KMS-11 (cell line): ENCODE measurements at regions not wholly inside any gene's neighbourhood (a gene's known extent, or its start where the extent isn't known, plus 50 kb on each side); places are given as distances from the start of the nearest gene placed in this dataset.

Experiments used
- H2AFZ ChIP-seq: fragments of 200-600 bp; sonication (generic); 2 replicates; pipeline ENCODE4 v1.6.1; 2016; ENCODE audit warnings: antibody characterized with exemption, mixed run types, low read depth
- H3K27ac ChIP-seq: fragments of 200-600 bp; sonication (generic); 2 replicates; pipeline ENCODE4 v1.6.1; 2016; ENCODE audit warnings: mild to moderate bottlenecking, mixed run types
- H3K27me3 ChIP-seq: fragments of 200-600 bp; sonication (generic); 2 replicates; pipeline ENCODE4 v1.6.1; 2017; ENCODE audit warnings: mild to moderate bottlenecking, low read depth, mixed run types, moderate library complexity; ENCODE audit not compliant: insufficient read depth
- H3K36me3 ChIP-seq: fragments of 200-600 bp; sonication (generic); 2 replicates; pipeline ENCODE4 v1.6.1; 2017; ENCODE audit warnings: mild to moderate bottlenecking, mixed run types; ENCODE audit not compliant: insufficient read depth
- H3K4me1 ChIP-seq: fragments of 200-600 bp; sonication (generic); 2 replicates; pipeline ENCODE4 v1.6.1; 2016; ENCODE audit warnings: mild to moderate bottlenecking, low read depth, mixed run types; ENCODE audit not compliant: poor library complexity, severe bottlenecking
- H3K4me2 ChIP-seq: fragments of 200-600 bp; sonication (generic); 2 replicates; pipeline ENCODE4 v1.7.0; 2016; ENCODE audit warnings: mild to moderate bottlenecking, mixed run types
- H3K4me3 ChIP-seq: fragments of 200-600 bp; sonication (generic); IDR thresholded peaks from 2 replicates; pipeline ENCODE4 v1.6.1; 2017; ENCODE audit warnings: low read depth, low read length, mixed read lengths; ENCODE audit not compliant: insufficient read depth
- H3K79me2 ChIP-seq: fragments of 200-600 bp; sonication (generic); 2 replicates; pipeline ENCODE4 v1.6.1; 2016; ENCODE audit warnings: low read depth, mixed run types; ENCODE audit not compliant: insufficient read depth
- H3K9ac ChIP-seq: fragments of 200-600 bp; sonication (generic); 2 replicates; pipeline ENCODE4 v1.6.1; 2016; ENCODE audit warnings: mild to moderate bottlenecking, mixed run types
- H4K20me1 ChIP-seq: fragments of 200-600 bp; sonication (generic); 2 replicates; pipeline ENCODE4 v1.6.1; 2016; ENCODE audit warnings: mild to moderate bottlenecking, mixed run types; ENCODE audit not compliant: insufficient read depth
- TF ChIP-seq, protein P1 (sequence below): fragments of 200-600 bp; sonication (generic); conservative IDR thresholded peaks from 2 replicates; pipeline ENCODE4 v1.6.1; 2017; ENCODE audit warnings: low read depth, mild to moderate bottlenecking, antibody characterized with exemption, low read length, moderate library complexity, mixed read lengths

DNA sequence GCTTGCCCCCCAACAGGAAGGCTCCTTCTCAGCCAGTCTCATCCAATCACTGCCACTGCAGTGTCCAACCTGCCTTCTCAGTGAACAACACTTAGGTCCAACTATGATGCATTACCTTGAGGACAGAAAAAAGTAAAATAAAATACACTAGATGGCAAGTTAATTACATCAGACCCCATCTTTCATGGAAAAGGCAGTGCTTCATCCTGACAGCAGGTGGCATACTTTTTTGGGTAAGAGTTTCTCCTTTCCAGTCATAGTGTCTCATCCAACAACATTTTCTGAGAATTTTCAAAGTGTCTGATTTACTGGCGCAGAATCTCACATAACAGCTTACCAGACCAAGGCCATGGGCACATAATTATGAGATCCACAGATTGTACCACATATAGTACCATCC lies 1742.8 kb downstream of the PCDH7 start:
- Histone ChIP-seq H4K20me1 (no peaks in the 10 kb centered on the region), H3K79me2 (no peaks in the 10 kb centered on the region), H3K36me3 (no peaks in the 10 kb centered on the region), H3K9ac (no peak overlapping the region), H3K4me2 (no peak overlapping the region), H2AFZ (no peak overlapping the region), H3K27ac (no peak overlapping the region), H3K27me3 (no peaks in the 10 kb centered on the region), H3K4me3 (no peak overlapping the region), H3K4me1 (no peaks in the 10 kb centered on the region)
- TF ChIP-seq, protein P1, sequence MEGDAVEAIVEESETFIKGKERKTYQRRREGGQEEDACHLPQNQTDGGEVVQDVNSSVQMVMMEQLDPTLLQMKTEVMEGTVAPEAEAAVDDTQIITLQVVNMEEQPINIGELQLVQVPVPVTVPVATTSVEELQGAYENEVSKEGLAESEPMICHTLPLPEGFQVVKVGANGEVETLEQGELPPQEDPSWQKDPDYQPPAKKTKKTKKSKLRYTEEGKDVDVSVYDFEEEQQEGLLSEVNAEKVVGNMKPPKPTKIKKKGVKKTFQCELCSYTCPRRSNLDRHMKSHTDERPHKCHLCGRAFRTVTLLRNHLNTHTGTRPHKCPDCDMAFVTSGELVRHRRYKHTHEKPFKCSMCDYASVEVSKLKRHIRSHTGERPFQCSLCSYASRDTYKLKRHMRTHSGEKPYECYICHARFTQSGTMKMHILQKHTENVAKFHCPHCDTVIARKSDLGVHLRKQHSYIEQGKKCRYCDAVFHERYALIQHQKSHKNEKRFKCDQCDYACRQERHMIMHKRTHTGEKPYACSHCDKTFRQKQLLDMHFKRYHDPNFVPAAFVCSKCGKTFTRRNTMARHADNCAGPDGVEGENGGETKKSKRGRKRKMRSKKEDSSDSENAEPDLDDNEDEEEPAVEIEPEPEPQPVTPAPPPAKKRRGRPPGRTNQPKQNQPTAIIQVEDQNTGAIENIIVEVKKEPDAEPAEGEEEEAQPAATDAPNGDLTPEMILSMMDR, result peak; percentile 52

DNA sequence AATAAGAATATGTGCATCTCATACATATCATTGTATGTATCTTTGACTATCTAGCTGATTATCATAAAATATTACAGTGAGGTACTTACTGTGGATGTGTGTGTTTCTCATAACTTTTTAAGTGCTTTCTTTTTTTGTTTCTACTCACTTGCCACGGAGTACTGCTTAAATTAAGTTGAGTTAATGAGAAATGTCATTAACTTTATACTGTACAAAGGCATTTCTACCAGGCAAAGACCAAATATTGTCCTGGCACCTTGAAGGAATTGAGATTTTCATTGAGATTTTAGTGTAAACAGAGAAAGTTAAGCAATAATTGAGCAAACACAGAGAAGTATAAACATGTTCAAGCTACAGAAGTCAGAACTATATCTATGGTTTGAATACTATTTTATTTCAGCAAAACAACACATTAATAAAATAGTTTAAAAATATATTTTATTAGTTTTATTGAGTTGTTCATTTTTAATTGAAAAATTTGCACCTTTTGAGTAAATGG lies 1750.0 kb downstream of the PCDH7 start:
- TF ChIP-seq, protein P1, result no peak
- H3K4me1 ChIP-seq, result no peaks in the 10 kb centered on the region

DNA sequence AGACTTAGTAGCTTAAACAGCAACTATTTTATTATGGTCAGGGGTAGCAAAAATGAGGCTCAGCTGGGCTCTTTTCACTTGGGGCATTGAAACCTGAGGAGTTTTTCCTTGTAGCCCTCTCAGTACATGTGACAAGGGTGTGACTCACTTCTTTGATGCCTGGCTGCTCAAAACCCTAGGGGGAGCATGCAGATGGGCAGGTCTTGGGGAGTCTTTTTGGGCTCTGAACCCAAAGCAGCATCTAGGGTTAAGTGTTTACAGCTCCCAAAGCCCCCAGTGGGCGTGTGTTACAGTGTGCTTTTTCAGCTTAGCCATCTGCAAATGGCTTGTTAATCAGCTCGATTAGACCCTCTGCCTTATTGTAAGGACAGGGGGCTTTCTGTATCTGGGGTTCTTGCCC lies 1752.7 kb downstream of the PCDH7 start:
- Histone ChIP-seq H3K79me2 (no peaks in the 10 kb centered on the region), H3K27me3 (no peaks in the 10 kb centered on the region), H3K4me2 (no peak overlapping the region), H3K36me3 (no peaks in the 10 kb centered on the region), H4K20me1 (no peaks in the 10 kb centered on the region), H3K4me3 (no peak overlapping the region), H2AFZ (no peak overlapping the region), H3K4me1 (no peaks in the 10 kb centered on the region), H3K9ac (no peak overlapping the region), H3K27ac (no peak overlapping the region)
- TF ChIP-seq, protein P1, result no peak

More for the DNA sequence above, 1750.0 kb downstream of the PCDH7 start:
- Histone ChIP-seq H3K4me2 (no peak overlapping the region), H3K79me2 (no peaks in the 10 kb centered on the region), H3K4me3 (no peak overlapping the region), H3K9ac (no peak overlapping the region), H2AFZ (no peak overlapping the region), H3K27ac (no peak overlapping the region), H3K36me3 (no peaks in the 10 kb centered on the region), H4K20me1 (no peaks in the 10 kb centered on the region), H3K27me3 (no peaks in the 10 kb centered on the region)

DNA sequence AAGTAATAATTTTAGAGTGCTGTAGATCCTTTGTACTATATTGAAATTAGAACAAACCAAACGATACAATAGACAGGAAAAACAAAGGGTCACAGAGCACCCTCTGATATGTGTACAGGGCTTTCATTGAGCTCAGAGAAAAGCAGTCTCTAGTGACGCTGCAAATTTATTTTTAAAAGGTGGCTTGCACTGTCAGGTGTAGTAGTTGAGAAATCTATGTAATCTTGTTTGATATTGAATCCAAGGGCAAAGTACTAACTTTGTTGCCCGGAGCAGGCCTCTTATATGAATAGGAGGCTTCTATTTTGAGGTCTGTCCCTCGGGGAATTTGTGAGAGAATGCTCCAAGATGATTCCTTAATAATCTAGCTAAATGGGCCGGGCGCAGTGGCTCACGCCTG lies 1755.5 kb downstream of the PCDH7 start:
- Histone ChIP-seq H4K20me1 (no peaks in the 10 kb centered on the region), H2AFZ (no peak overlapping the region), H3K4me2 (no peak overlapping the region), H3K27ac (no peak overlapping the region), H3K9ac (no peak overlapping the region), H3K4me1 (no peaks in the 10 kb centered on the region), H3K79me2 (no peaks in the 10 kb centered on the region), H3K36me3 (no peaks in the 10 kb centered on the region), H3K4me3 (no peak overlapping the region), H3K27me3 (no peaks in the 10 kb centered on the region)
- TF ChIP-seq, protein P1, result no peak
